Activated CD4-positive, alpha-beta T cell treated with anti-CD3 and anti-CD28 coated beads, Interleukin-2, Interleukin-6, amounts not matched to agents 100 ng/mL and 50 ng/mL, durations not matched to agents 16 hours and 8 hours (primary cell): ENCODE measurements at regions not wholly inside any gene's neighbourhood (a gene's known extent, or its start where the extent isn't known, plus 50 kb on each side); places are given as distances from the start of the nearest gene placed in this dataset.

Experiments used
- DNase-seq: peaks from one replicate; pipeline ENCODE4 v3.0.0-alpha.2; 2020

DNA sequence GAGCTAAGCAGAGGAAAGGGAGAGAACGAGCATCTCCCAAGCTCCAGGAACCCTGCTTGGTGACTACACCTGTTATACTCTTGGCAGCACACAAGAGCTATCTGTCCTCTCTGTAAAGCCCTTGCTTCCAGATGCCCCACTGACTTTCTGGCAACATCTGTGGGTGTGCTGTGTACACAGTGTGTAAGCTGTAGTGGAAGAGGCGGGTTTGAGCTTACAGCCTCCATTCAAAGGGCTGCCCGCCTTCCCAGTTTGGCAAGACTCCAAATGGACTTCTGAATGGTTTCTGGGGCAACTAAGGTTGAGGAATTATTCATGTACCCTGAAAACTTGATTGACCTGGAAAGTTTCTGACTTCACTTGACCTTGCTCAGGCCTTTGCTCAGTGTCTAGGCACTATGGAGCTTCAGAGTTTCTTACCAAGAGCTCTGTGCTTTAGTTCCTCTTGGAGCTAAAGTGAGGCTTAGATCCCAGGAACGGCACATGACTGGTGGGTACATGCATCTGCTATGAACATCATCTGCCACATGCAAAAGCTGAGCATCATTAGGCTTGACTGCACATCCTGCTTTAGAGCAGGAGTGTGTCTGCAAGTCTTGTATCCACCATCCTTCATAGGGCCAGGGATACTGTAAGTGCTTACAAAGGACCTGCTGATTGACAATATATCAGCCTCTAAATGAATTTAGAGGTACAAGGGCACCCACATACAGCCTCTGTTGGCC is 290.9 kb upstream of the SIX2 start:
- DNase-seq: no peak

DNA sequence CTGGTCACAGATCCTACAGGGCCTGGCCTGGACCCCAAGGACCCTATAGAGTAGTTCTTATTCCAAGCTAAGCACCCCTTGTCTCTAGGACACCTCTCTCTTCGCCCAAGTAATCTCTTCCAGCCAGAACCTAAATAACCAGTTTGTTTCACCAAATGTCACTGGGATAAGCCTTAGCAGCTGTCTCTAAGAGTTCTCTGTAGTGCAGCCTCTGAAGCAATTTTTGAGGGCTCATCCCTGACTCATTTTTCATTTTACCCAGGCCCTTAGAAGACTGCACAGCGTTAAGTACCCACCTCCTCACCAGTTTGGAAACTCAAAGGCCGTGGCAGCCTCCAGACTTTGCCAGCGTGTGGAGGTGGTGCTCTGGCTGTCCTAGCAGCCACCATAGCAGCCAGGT is 290.1 kb upstream of the SIX2 start:
- DNase-seq: no peak

DNA sequence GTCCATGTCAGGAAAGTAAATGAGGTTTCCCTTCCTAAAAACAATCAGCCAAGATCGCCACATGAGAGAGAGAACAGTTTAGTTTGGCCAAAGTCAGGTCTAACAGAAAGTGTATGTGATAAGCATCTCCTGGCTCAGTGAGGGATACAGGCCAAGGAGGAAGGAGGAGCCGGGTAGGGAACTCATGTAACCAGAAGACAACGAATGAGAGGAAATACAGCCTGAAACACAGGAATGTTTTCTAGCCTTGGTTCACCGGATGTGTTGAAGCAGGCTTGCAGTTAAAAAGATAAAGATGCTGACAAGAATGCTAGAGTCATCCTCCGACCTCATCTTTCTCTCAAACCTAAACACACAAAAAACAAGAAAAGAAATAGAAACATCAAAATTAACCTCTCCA is 283.9 kb upstream of the SIX2 start:
- DNase-seq: no peak

DNA sequence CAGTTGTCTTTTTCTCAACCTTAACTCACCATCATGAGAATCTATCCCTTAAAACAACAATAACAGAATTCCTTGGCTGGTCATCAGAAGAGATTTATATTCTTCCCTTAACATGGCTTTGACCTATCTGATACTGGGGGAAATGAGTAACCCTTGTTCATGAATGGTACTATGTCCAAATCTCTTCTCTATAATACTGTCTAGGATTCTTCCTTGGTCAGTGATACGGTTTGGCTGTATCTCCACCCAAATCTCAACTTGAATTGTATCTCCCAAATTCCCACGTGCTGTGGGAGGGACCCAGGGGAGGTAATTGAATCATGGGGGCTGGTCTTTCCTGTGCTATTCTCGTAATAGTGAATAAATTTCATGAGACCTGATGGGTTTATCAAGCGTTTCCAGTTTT is 282.0 kb upstream of the SIX2 start:
- DNase-seq: no peak

DNA sequence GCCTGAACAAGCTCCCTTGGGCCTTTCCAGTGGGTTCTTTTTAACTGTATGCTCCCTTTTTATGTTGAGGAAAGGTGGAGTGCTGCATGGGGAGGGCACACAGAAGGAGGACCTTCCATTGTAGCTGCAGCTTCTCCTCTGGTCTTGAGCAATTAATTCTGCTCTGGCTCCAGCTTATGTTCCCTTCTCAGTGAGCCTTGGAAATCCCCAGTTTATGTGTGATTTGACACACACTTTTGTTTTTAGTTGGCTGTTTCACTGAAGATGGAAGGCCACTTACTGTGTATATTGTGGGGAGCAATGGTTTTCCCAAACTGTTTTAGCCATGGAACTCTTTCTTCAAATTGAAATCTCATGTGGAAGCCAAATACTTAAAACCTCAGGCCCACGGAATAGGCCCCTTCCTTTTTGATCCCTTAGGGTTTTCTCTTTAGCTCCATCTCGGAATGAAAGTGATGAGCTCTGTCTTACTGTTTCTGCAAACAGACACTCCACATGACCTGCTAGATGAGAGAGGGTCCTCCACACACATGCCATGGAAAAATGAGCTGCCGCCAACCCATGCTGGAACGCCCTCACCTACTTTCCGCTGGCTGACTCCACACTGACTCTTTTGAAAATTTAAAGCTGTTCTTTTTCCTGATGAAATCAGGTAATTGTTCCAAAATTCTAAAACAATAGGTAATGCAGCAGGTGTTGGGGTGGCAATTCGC is 280.9 kb upstream of the SIX2 start:
- peak; percentile 71 for DNase-seq

DNA sequence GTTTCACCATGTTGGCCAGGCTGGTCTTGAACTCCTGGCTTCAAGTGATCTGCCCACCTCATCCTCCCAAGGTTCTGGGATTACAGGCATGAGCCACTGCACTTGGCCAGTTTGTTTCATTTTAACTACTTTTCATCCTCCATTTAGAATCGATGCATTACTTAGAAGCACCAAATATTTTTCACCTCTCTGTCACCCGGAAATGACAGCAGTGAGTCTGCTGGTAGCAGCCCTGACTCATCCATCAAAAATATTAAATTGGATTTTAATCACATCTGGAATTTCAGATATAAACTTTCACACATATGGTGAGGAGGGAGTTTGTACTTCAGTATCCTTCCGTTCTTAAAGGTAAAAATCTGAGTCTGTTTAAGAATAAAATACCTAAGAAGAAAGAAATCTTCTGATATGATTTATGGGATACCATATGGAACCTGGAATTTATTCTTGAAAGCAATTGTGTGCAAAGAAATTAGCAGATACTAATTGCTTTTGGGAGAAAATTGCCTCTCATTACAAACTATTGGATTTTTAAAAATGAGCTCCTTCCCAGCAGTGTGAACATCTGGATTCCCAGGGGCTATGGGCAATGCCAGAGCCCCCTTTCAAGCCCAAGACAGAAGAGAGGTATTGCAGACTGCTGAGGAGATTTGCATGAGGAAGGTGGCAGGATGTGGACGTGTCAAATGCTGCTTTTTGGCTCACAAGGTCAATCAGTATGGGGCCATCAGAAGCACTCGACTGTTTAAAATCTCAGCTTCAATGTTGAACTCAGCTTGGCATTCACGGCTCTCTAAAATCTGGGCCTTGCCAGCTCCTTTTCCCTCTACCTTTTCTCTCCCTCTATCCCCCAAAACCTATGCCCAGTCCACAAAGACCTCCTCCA is 279.5 kb upstream of the SIX2 start:
- DNase-seq: no peak

DNA sequence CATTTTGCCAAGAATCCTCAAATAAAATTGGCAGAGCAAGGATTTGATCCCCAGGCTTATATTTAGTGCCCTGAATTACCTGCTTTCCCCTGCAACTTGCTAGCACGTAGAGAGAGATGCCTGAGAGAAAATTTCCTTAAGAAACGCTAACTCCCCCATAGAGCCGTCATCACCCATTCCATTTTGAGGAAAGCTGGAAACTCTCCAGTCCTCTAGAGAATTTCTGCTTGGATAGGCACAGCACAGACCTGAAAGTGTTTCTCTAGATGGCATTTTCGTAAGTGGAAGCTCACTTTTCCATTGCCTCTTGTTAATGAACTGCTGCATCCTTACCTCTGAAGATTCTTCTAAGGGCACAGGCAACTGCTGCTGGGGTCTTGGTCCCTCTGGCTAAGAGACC is 277.8 kb upstream of the SIX2 start:
- no peak for DNase-seq

DNA sequence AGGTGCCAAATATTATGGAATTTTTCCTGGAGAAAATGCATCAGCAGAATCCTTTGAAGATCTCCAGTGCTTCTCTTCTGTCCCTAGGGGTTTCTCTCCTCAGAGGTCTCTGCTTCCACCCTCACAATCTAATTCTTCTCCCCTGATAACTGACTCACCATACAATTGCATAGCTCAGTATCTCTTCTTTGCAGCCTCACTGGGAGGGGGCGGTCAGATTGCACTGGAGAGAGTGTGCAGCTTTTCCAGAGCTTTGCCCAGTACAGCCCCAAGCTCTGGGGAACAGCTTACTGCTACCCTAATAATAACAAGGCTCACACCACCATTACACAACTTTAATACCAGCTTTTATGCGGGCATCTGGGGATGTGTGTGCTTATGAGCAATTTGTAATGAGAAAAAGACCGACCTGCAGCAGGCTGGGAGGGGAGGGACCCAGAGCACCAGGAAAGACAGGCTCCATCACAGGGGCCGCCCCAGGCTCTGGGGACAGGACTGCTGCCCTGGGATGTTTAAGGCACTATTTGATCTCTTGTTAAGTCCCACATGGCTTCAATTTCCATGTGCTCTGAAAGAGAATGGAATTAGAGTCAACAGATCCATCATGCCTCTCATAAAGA is 276.6 kb upstream of the SIX2 start:
- no peak for DNase-seq

DNA sequence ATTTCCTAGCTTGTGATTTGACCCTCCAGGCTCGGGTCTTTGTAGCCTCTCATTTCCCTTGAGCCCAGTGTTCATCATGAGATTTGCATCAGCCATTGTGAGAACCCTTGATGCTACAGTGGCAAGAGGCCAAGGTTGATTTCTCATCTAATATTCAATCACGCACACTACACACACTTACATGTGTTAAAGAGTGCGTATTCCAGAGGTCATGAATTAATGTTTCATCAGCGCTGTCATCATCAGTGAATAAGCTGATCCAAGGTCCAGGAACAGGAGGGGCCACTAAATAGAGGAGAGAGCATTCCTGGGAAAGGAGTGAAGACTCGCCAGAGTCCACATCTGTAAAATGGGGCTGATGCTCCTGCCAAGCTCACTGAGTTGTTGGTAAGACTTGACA is 276.1 kb upstream of the SIX2 start:
- DNase-seq: no peak

DNA sequence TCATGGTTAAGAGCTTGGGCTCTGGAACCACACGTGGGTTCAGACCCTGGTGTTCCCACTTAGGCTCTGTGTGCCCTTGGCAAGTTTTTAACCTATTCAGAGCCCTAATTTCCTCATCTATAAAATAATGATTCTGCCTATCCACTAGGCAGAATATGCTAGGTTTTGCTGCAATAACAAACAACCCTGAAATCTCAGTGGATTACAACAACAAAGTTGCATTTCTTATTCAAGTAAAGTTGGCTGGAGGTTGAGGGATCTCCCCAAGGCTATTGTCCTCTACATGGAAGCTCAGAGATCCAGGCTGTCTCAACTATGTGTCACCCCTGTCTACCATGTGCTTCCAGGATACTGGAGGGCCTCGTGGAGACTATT is 275.4 kb upstream of the SIX2 start:
- DNase-seq: no peak

DNA sequence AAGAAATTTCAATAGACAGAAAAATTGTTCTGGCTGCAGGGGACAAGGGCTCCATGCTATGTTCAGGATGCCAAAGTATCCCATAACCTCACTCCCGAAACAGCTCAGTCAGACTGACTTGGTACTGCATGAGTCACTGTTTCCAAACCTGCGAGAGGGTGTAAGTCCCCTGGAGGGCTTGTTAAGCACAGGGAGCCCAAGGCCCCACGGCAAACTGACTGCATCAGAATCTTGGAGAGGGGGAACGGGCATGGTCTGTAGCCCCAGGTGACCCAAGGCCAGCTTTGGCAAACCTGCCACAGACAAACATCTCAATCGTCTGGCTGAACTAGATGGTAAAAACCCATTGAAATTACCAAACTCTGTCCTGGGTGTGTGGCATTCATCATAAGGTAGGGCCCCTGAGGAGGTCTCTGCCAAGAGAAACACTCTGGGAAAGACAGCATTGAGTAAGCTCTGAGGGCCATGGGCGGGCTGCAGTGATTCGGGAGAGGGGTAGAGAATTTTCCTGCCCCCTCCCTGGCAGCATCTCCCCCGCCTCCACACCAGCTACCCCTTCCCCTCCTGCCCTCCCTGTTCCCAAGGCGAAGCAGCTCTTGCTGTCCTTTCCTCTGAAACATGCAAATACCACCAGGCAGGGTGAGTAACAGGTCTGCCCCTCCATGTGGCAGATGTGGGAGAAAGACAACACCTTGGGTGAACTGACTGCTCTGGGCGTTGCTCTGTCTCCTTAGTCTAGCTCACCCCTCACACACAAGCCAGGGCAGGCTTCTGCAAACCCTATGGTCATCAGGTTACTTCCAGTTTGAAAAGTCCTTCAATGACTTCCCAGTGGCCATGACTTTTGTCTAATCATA is 274.7 kb upstream of the SIX2 start:
- DNase-seq: peak; percentile 7

DNA sequence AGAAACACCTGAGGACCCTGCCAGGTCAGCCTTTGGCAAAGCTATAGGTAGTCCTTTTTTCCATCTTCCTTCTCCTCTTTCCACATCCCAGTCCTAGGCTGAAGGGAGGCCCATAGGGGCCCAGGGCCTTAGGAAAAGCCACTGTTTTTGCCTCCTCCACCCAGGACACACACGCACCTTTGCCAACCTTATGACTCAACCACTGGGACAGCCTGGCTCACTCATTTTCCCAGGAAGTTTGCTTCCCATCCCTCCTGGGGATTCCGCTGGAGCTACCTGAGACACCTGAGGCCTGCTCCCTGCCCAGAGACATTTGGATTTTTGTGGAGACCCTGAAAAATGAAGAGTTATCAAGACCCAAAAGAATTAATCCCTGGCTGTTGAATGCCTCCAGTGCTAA is 273.4 kb upstream of the SIX2 start:
- DNase-seq: no peak

DNA sequence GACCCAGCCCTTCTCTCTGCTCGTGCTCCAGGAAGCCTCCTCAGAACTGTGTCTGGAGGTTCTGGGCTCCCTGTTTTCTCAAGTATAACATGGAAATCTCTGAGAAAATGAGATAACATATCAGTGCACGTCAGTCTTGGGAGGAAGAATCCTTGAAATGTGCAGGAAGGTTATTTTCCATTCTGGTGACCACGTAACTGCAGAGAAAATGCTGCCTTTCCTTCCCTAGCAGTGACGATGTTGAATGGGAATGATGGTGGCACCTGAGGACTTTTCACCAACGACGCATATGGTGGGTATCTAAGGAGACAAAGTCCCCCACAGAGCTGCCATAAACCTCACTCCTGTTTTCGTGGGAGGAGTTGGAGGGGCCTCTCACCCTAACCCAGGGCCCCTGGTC is 272.1 kb upstream of the SIX2 start:
- DNase-seq: no peak

DNA sequence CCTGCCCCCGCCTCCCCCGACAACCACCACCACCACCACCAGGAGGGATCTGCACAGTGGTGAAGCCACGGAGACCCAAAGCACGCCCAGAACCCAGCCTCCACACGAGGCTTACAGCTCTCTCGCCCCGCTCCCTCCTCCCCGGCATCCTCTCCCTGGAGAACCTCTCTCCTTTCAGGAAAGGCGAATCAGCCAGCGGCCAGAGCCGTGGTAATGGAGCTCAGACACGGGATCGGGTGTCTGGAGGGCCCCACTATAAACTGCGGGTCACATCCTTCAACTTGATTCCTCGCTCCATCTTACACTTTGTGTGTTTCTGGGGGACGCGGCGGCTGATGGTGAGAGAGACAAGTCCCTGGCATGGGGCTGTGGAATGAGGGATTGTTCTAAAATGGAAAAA is 271.5 kb upstream of the SIX2 start:
- DNase-seq: no peak

DNA sequence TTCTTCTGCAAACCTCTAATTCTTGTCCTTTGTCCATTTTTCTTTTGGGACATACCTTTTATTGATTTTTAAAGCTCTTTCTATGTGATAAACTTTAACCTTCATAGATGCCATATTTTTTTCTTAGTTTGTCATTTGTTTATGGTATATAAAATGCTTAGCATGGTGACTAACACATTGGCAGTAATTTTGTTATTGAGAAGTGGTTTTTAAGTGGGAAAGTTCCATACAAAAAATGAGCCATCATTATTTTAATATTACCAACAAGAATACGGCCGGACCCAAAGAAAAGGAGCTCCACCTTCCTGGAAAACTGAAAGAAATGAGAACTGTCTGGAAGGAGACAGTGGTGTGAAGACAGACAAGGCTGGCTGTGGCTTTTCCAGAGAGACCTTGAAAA is 270.1 kb upstream of the SIX2 start:
- no peak for DNase-seq

DNA sequence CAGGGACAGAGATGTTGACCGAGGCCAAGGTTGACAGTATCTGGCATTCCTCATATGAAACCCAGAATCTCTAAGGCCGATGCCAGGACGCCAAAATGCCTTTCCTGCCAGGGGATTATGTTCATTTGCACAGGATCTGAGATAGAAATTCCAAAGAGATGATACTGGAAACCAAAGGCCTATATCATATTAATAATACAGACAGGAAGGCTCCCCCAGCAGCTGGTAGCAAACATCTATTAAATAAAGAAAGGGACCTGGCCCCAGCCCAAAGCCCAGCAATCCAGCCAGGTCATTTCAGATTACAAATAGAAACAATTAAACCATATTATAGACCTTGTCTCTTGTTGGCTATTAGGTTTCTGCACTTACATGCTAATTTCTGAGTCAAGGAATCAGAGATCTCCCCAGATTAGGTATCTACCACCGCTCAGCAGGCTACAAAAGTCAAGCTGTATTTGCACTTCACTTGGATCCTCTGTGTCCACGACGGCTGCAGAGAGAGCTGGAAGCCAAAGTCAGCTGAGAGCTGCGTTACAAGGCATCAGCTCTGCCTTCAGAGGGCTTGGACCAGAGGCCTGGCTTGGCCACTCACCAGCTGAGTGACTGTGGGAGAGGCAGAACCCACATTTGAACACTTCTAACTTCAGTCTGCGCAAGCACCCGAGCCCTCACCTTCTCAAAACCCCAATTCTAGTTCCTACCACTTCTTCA is 269.3 kb upstream of the SIX2 start:
- no peak for DNase-seq

DNA sequence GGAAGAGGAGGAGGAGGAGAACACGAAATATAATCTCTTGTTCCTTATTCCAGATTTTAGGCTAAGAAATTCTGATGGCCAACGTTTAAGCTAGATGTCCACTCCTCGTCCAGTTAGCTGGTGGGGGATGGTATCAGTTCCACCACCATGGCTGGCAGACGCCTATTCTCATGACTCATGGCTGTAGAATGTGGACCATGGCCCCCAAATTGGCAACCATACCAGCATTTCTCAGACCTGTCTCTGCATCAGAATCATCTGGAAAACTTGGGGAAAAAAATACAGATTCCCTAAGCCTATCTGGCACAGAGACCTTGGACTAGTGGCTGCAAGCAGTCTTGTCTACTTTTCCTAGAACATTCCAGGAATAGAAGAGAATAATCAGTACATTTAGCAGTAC is 267.7 kb upstream of the SIX2 start:
- no peak for DNase-seq

DNA sequence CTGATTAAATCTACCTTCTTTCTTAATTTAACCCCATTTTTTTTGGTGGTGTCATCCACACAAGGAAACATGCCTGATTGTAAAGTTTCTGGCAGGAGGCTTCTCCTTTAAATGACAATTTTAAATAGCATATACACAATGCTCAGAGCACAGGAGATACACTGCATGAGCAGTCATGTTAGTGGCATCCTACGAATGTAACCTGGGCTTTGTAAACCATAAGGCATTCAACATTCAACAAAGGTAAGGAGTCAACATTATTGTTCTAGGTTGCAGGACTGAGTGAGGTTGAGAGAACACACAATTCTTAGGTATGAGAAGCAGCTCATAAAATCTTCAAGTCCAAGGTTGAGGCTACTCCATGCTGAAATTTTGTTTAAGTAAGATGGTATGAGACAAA is 266.6 kb upstream of the SIX2 start:
- DNase-seq: no peak

DNA sequence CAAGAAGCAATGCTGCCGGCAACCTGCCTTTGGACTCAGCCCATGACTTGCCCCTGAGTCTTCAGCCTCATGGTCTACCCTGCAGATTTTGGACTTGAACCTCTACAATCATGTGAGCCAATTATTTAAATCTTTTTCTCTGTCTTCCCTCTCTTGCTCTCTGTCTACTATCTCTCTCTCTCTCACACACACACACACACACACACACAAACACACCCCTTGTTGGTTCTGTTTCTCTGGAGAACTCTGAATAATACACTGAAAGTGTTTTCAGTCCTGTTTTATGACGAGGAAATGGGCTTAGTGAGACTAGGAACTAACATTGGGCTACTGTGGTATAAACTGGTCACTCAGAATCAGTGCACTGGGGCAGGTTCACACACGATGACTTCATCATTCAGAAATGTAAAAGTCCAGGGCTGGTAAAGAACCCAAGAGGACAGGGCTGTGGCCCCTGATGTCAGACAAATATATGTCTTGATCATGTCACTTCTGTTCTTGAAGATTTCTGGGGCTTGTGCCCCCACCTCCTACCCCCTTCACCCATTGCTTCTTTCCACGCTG is 266.1 kb upstream of the SIX2 start:
- no peak for DNase-seq

DNA sequence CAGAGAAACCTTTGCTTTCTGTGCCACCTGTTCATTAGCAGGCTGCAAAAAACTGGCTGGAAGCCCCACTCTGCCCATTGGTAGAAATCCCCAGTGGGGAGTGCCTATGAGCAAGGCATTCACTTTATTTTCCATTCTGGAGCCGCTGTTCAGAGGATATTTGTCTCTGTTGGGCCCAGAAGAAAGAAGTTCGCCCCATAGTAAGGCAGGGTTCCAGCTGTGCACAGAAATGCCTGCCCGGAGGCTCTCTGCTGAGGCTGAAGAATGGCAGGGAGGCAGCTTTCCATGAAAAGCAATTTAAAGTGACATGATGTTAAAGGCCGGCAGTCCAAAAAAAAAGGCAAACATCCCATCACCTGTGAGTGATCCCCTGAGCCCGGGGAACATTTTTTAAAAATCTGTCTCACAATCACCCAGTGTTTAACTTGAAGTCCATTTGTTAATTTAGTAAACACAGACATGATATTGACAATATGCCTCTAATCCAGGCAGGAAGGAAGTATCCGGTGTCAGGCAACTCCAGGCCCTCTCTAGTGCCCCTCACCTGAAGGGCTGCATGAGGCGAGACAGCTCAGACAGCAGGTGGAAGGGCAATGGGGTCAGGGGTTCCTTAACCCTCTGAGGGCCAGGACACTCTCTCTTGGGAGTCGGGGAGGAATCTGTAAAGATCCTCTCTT is 265.1 kb upstream of the SIX2 start:
- no peak for DNase-seq
